GM12872 (cell line): ENCODE measurements at regions not wholly inside any gene's neighbourhood (a gene's known extent, or its start where the extent isn't known, plus 50 kb on each side); places are given as distances from the start of the nearest gene placed in this dataset.

ENCODE experiments used
- CTCF ChIP-seq: IDR thresholded peaks from 3 replicates; pipeline ENCODE4 v1.5.1; 2011; ENCODE audit warnings: low read depth, mild to moderate bottlenecking, low read length, moderate library complexity; ENCODE audit not compliant: insufficient read depth

GRCh38 chr2:8009010-8009597 is 672.8 kb upstream of the ID2 start:
- no peak for TF ChIP-seq CTCF

- no peak for TF ChIP-seq CTCF
These were observed 665.8 kb upstream of the ID2 start for GRCh38 chr2:8015848-8016600.

GRCh38 chr2:8016688-8017087 is 665.2 kb upstream of the ID2 start:
- TF ChIP-seq CTCF, result no peak

GRCh38 chr2:8018956-8019355 is 662.9 kb upstream of the ID2 start:
- no peak for TF ChIP-seq CTCF

- TF ChIP-seq CTCF, result no peak
These were observed 661.9 kb upstream of the ID2 start for GRCh38 chr2:8019934-8020333.

GRCh38 chr2:8021921-8022320 is 659.9 kb upstream of the ID2 start:
- no peak for TF ChIP-seq CTCF

GRCh38 chr2:8022908-8023640 is 658.8 kb upstream of the ID2 start:
- TF ChIP-seq CTCF, result no peak
